ENCODE measurements at regions not wholly inside any gene's neighbourhood (a gene's known extent, or its start where the extent isn't known, plus 50 kb on each side); places are given as distances from the start of the nearest gene placed in this dataset.
"Not testable (repeated sequence)": the region's sequence is repeated elsewhere in the genome, so short reads cannot be mapped to it uniquely, and the experiment has no call there.

DNA sequence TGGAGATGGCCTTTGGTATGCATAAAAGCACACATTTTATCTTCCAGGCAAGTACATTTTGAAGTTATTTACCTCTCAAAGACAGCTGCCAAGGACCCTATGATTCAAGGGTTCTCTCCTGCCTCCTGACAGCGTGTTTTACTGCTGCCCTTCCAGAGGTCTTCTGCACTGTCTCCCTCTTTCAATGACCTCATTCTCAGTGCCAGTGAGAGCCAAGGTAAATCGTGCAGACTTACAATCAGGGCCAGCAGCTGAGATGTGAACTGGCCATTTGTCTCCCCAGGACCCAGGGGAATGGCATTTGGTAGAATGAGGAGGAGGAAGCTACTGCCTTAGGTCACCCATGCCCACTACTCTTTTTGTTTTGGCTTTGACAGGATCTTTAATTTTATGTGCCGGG is 84.2 kb upstream of the FGGY start:
- DNase-seq (ENCODE audit: low spot score in 2 of 2) = no peak
- intact Hi-C loops (cut with DNase I; ENCODE audit: low total_unique reads) = no loop called here
- no peak overlapping the region for H3K4me3 ChIP-seq (ENCODE audit: low read depth, poor library complexity, severe bottlenecking)
- 77 to 78% methylated on average over 3 of the region's 3 CpGs for WGBS, 2 donors
- TF ChIP-seq, protein P1, sequence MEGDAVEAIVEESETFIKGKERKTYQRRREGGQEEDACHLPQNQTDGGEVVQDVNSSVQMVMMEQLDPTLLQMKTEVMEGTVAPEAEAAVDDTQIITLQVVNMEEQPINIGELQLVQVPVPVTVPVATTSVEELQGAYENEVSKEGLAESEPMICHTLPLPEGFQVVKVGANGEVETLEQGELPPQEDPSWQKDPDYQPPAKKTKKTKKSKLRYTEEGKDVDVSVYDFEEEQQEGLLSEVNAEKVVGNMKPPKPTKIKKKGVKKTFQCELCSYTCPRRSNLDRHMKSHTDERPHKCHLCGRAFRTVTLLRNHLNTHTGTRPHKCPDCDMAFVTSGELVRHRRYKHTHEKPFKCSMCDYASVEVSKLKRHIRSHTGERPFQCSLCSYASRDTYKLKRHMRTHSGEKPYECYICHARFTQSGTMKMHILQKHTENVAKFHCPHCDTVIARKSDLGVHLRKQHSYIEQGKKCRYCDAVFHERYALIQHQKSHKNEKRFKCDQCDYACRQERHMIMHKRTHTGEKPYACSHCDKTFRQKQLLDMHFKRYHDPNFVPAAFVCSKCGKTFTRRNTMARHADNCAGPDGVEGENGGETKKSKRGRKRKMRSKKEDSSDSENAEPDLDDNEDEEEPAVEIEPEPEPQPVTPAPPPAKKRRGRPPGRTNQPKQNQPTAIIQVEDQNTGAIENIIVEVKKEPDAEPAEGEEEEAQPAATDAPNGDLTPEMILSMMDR (IDR thresholded peaks at IDR 0.05) = no peak
- no peak for TF ChIP-seq POLR2A (IDR thresholded peaks at IDR 0.05)

GRCh38 chr1:59214248-59215208 is 82.4 kb upstream of the FGGY start:
- H3K4me3 ChIP-seq (ENCODE audit: low read depth, poor library complexity, severe bottlenecking) = no peak overlapping the region
- intact Hi-C loops (cut with DNase I; ENCODE audit: low total_unique reads) = no loop called here
- no peak for DNase-seq (ENCODE audit: low spot score in 2 of 2)
- TF ChIP-seq, protein P1 (IDR thresholded peaks at IDR 0.05) = no peak
- no peak for TF ChIP-seq POLR2A (IDR thresholded peaks at IDR 0.05)
- WGBS, 2 donors = 82 to 89% methylated on average over 10 of the region's 10 CpGs

DNA sequence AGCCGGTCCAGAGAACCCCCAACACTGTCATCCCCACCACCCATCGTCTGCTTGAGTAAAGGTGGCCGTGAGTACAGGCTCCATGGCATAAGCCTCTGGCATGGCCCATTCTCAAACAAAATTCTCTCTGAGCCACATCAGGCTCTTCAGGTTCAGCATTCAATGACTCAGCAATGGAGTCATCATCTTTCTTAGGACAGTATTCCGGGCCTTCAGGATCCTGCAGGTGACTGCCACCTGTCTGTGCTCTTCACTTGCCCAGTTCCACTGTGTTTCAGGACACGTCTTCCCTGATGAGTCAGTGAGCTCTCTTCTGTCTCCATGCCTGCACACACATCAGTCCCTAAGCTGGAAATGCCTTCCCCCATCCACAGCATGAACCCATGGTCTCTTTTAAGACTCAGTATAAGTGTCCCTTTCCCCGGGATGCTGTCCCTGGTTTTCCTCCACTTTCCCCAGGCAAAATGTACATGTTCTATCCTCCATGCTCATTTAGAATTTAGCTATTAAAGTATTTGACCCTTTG is 81.1 kb upstream of the FGGY start:
- DNase-seq (ENCODE audit: low spot score in 2 of 2) = no peak
- no peak for TF ChIP-seq POLR2A (IDR thresholded peaks at IDR 0.05)
- WGBS, 2 donors = 89 to 90% methylated on average over 6 of the region's 6 CpGs
- no peak overlapping the region for H3K4me3 ChIP-seq (ENCODE audit: low read depth, poor library complexity, severe bottlenecking)
- intact Hi-C loops (cut with DNase I; ENCODE audit: low total_unique reads) = no loop called here

- intact Hi-C loops (cut with DNase I; ENCODE audit: low total_unique reads); H3K4me3 ChIP-seq (ENCODE audit: low read depth, poor library complexity, severe bottlenecking); DNase-seq (ENCODE audit: low spot score in 2 of 2): not testable (repeated sequence)
- 88 to 90% methylated on average over 2 of the region's 2 CpGs for WGBS, 2 donors
Measured at GRCh38 chr1:59217439-59217838, 79.5 kb upstream of the FGGY start.

GRCh38 chr1:59218521-59219236 is 78.2 kb upstream of the FGGY start:
- intact Hi-C loops (cut with DNase I; ENCODE audit: low total_unique reads) = no loop called here
- WGBS, 2 donors = 88 to 89% methylated on average over 5 of the region's 5 CpGs
- TF ChIP-seq, protein P1 (IDR thresholded peaks at IDR 0.05) = no peak
- no peak for TF ChIP-seq POLR2A (IDR thresholded peaks at IDR 0.05)
- no peak for DNase-seq (ENCODE audit: low spot score in 2 of 2)
- no peak overlapping the region for H3K4me3 ChIP-seq (ENCODE audit: low read depth, poor library complexity, severe bottlenecking)

DNA sequence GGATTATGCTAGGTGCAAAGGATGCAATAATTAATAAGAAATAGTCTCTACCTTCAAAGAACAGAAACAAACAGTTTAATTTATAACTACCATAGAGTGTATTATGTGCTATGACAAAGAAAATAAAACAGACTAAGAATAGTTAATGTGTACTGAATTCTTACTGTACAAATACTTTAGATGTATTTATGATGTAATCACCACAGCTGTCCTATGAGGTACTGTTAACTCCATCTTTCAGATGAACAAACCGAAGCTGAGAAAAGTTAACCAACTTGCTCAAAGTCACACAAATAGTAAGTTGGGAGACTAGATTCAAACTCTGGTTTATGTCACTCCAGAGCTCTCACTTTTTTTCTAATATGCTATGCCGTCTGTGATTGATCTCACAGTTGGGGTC is 77.0 kb upstream of the FGGY start:
- intact Hi-C loops (cut with DNase I; ENCODE audit: low total_unique reads) = no loop called here
- 80 to 84% methylated on average over 2 of the region's 2 CpGs for WGBS, 2 donors
- TF ChIP-seq, protein P1 (IDR thresholded peaks at IDR 0.05) = no peak
- TF ChIP-seq POLR2A (IDR thresholded peaks at IDR 0.05) = no peak
- no peak overlapping the region for H3K4me3 ChIP-seq (ENCODE audit: low read depth, poor library complexity, severe bottlenecking)
- DNase-seq (ENCODE audit: low spot score in 2 of 2) = no peak

Data from lower leg skin (tissue), 4 donors.